LoVo (cell line): ENCODE measurements at regions not wholly inside any gene's neighbourhood (a gene's known extent, or its start where the extent isn't known, plus 50 kb on each side); places are given as distances from the start of the nearest gene placed in this dataset.
"Not testable (repeated sequence)": the region's sequence is repeated elsewhere in the genome, so short reads cannot be mapped to it uniquely, and the experiment has no call there.

ENCODE experiments used
- DNase-seq: peaks from one replicate; pipeline ENCODE4 v3.0.0-alpha.2; 2016; ENCODE audit warnings: low spot score

GRCh38 chr17:20843261-20843660 lies 199.6 kb downstream of the USP22 start:
- not testable (repeated sequence) for DNase-seq

GRCh38 chr17:20843799-20844553 lies 198.8 kb downstream of the USP22 start:
- DNase-seq, result not testable (repeated sequence)

GRCh38 chr17:20848869-20849443 lies 193.9 kb downstream of the USP22 start:
- DNase-seq, result not testable (repeated sequence)

GRCh38 chr17:20851591-20852238 lies 191.1 kb downstream of the USP22 start:
- not testable (repeated sequence) for DNase-seq

GRCh38 chr17:20852239-20852989 lies 190.4 kb downstream of the USP22 start:
- no peak for DNase-seq

GRCh38 chr17:20852990-20853370 lies 189.8 kb downstream of the USP22 start:
- no peak for DNase-seq

GRCh38 chr17:20855910-20856470 lies 186.8 kb downstream of the USP22 start:
- DNase-seq, result not testable (repeated sequence)

- DNase-seq, result not testable (repeated sequence)
Measured at GRCh38 chr17:20866444-20867209, 176.2 kb downstream of the USP22 start.

- DNase-seq, result not testable (repeated sequence)
Measured at GRCh38 chr17:20867436-20867937, 175.3 kb downstream of the USP22 start.

GRCh38 chr17:20867938-20868661 lies 174.7 kb downstream of the USP22 start:
- not testable (repeated sequence) for DNase-seq

- not testable (repeated sequence) for DNase-seq
Measured at GRCh38 chr17:20868662-20869007, 174.2 kb downstream of the USP22 start.

- DNase-seq, result not testable (repeated sequence)
Measured at GRCh38 chr17:20873173-20873572, 169.6 kb downstream of the USP22 start.

GRCh38 chr17:20873688-20874328 lies 169.0 kb downstream of the USP22 start:
- DNase-seq, result not testable (repeated sequence)

- not testable (repeated sequence) for DNase-seq
Measured at GRCh38 chr17:20877384-20877783, 165.4 kb downstream of the USP22 start.

- DNase-seq, result no peak
Measured at GRCh38 chr17:20890338-20890737, 152.5 kb downstream of the USP22 start.

- DNase-seq, result not testable (repeated sequence)
Measured at GRCh38 chr17:20895426-20895825, 147.4 kb downstream of the USP22 start.

GRCh38 chr17:20896153-20896649 lies 146.6 kb downstream of the USP22 start:
- no peak for DNase-seq

GRCh38 chr17:20898726-20899125 lies 144.1 kb downstream of the USP22 start:
- not testable (repeated sequence) for DNase-seq

GRCh38 chr17:20902496-20902895 lies 140.3 kb downstream of the USP22 start:
- DNase-seq, result not testable (repeated sequence)

GRCh38 chr17:20903549-20903948 lies 139.3 kb downstream of the USP22 start:
- DNase-seq, result not testable (repeated sequence)
